MM.1S (cell line): ENCODE measurements at regions not wholly inside any gene's neighbourhood (a gene's known extent, or its start where the extent isn't known, plus 50 kb on each side); places are given as distances from the start of the nearest gene placed in this dataset.

Source experiments
- DNase-seq: peaks from one replicate; pipeline ENCODE4 v3.0.0-alpha.2; 2015
- H2AFZ ChIP-seq: fragments of 300-600 bp; sonication (generic); 2 replicates; pipeline ENCODE4 v1.6.0; 2016; ENCODE audit warnings: antibody characterized with exemption, low read length
- H3F3A ChIP-seq: fragments of 300-600 bp; sonication (generic); 2 replicates; pipeline ENCODE4 v1.6.1; 2016; ENCODE audit warnings: mild to moderate bottlenecking, antibody characterized with exemption, low read length, moderate library complexity, mixed read lengths; ENCODE audit not compliant: insufficient read depth
- H3K27ac ChIP-seq: fragments of 300-600 bp; sonication (generic); 2 replicates; pipeline ENCODE4 v1.5.1; 2016; ENCODE audit warnings: mild to moderate bottlenecking, low read length
- H3K27me3 ChIP-seq: fragments of 300-600 bp; sonication (generic); replicated peaks from 2 replicates; pipeline ENCODE4 v1.6.0; 2016; ENCODE audit warnings: low read length; ENCODE audit not compliant: insufficient read depth
- H3K36me3 ChIP-seq: fragments of 300-600 bp; sonication (generic); replicated peaks from 2 replicates; pipeline ENCODE4 v1.6.1; 2016; ENCODE audit warnings: mild to moderate bottlenecking, low read length, mixed read lengths; ENCODE audit not compliant: insufficient read depth
- H3K4me1 ChIP-seq: fragments of 300-600 bp; sonication (generic); 2 replicates; pipeline ENCODE4 v1.6.1; 2016; ENCODE audit warnings: low read length, mixed read lengths
- H3K4me2 ChIP-seq: fragments of 300-600 bp; sonication (generic); 2 replicates; pipeline ENCODE4 v1.6.0; 2016; ENCODE audit warnings: low read depth, low read length
- H3K4me3 ChIP-seq: fragments of 300-600 bp; sonication (generic); 2 replicates; pipeline ENCODE4 v1.5.1; 2016; ENCODE audit warnings: low read length, mixed read lengths
- H3K79me2 ChIP-seq: fragments of 300-600 bp; sonication (generic); 2 replicates; pipeline ENCODE4 v1.6.1; 2016; ENCODE audit warnings: mixed run types, low read length, mixed read lengths
- H3K9ac ChIP-seq: fragments of 300-600 bp; sonication (generic); 2 replicates; pipeline ENCODE4 v1.6.1; 2016; ENCODE audit warnings: low read length, mixed read lengths
- H3K9me2 ChIP-seq: fragments of 300-600 bp; sonication (generic); replicated peaks from 2 replicates; pipeline ENCODE4 v1.6.1; 2016; ENCODE audit warnings: mild to moderate bottlenecking, low read length, mixed read lengths; ENCODE audit not compliant: insufficient read depth
- H3K9me3 ChIP-seq: fragments of 300-600 bp; sonication (generic); replicated peaks from 2 replicates; pipeline ENCODE4 v1.6.1; 2016; ENCODE audit warnings: mild to moderate bottlenecking, low read length, mixed read lengths; ENCODE audit not compliant: insufficient read depth
- H4K20me1 ChIP-seq: fragments of 300-600 bp; sonication (generic); 2 replicates; pipeline ENCODE4 v1.6.1; 2016; ENCODE audit warnings: mild to moderate bottlenecking, low read length, moderate library complexity, mixed read lengths; ENCODE audit not compliant: insufficient read depth
- CTCF ChIP-seq: fragments of 300-600 bp; sonication (generic); IDR thresholded peaks from 2 replicates; pipeline ENCODE4 v1.5.1; 2016; ENCODE audit warnings: antibody characterized with exemption, low read length, mixed read lengths
- EZH2 ChIP-seq: fragments of 300-600 bp; sonication (generic); optimal IDR thresholded peaks from 2 replicates; pipeline ENCODE3; 2017; ENCODE audit warnings: low read depth, mild to moderate bottlenecking, antibody characterized with exemption, low read length, mixed read lengths
- EZH2phosphoT487 ChIP-seq: fragments of 300-600 bp; sonication (generic); IDR thresholded peaks from 2 replicates; pipeline ENCODE4 v1.6.1; 2018; ENCODE audit warnings: antibody characterized with exemption, low read length

GRCh38 chr4:20416800-20417199 is 165.1 kb downstream of the SLIT2 start:
- no peak overlapping the region for H3K4me3 ChIP-seq
- no peaks in the 10 kb centered on the region for H3K79me2 ChIP-seq
- H3F3A ChIP-seq, result no peaks in the 10 kb centered on the region

GRCh38 chr4:20418861-20419451 is 167.3 kb downstream of the SLIT2 start:
- Histone ChIP-seq H3K9me2 (no peaks in the 10 kb centered on the region), H3K27me3 (no peaks in the 10 kb centered on the region), H3K27ac (no peak overlapping the region), H3K4me3 (peak overlapping the region; percentile 56), H3F3A (no peaks in the 10 kb centered on the region), H2AFZ (peak overlapping the region; percentile 71), H3K9me3 (no peaks in the 10 kb centered on the region), H3K79me2 (no peaks in the 10 kb centered on the region), H3K9ac (peak overlapping the region; percentile 26; the same call in 1 of the 2 replicates), H4K20me1 (no peaks in the 10 kb centered on the region), H3K4me1 (no peaks in the 10 kb centered on the region), H3K4me2 (peak overlapping the region; percentile 65), H3K36me3 (no peaks in the 10 kb centered on the region)
- no peak for TF ChIP-seq EZH2phosphoT487
- peak; percentile 68 for TF ChIP-seq CTCF
- peak; percentile 86 for DNase-seq

More at GRCh38 chr4:20416800-20417199, 165.1 kb downstream of the SLIT2 start:
- no peaks in the 10 kb centered on the region for H3K9me3 ChIP-seq
- H3K27me3 ChIP-seq, result no peaks in the 10 kb centered on the region
- no peak for TF ChIP-seq EZH2
- TF ChIP-seq EZH2phosphoT487, result no peak
- no peak for TF ChIP-seq CTCF
- H3K9me2 ChIP-seq, result no peaks in the 10 kb centered on the region
- no peak overlapping the region for H3K27ac ChIP-seq
- H3K36me3 ChIP-seq, result no peaks in the 10 kb centered on the region
- no peak overlapping the region for H3K9ac ChIP-seq
- H3K4me2 ChIP-seq, result no peak overlapping the region
- no peaks in the 10 kb centered on the region for H4K20me1 ChIP-seq
- H2AFZ ChIP-seq, result no peak overlapping the region
- H3K4me1 ChIP-seq, result no peaks in the 10 kb centered on the region
- no peak for DNase-seq

DNA sequence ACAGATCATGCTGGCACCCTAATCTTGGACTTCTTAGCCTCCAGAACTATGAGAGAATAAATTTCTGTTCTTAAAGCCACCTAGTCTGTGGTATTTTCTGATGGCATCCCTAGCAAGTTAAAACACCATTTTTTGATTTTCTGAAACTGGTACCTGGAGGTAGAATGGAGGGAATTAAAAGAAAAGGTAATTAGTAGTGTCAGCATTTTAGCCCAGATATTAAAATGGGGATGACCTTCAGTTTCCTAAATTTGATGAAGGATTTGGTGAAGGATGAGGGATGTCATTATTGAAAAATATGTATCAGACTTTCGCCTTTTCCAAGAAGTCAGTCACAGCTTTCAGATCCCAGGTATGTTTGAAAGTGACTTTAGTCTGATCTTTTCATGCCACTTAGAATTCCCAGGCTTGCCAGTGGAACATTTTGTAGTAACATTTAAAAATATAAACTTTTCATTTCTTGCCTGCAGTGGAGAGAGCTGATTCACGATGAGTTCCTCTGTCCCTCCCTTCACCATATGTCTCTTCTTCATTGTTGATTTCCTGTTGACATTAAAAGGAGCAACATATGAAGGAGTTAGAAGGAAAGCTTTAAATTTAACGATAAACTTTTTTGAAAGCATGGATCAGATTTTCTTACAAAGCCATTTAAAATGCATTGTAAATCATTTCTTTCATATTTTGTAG is 169.4 kb downstream of the SLIT2 start:
- no peaks in the 10 kb centered on the region for H3K27me3 ChIP-seq
- H3K79me2 ChIP-seq, result no peaks in the 10 kb centered on the region
- H4K20me1 ChIP-seq, result no peaks in the 10 kb centered on the region
- no peaks in the 10 kb centered on the region for H3F3A ChIP-seq
- H3K4me2 ChIP-seq, result no peak overlapping the region
- no peak for TF ChIP-seq CTCF
- no peak for TF ChIP-seq EZH2
- no peak for TF ChIP-seq EZH2phosphoT487
- H3K4me3 ChIP-seq, result no peak overlapping the region
- no peak overlapping the region for H3K27ac ChIP-seq
- no peaks in the 10 kb centered on the region for H3K9me3 ChIP-seq
- no peak overlapping the region for H2AFZ ChIP-seq
- no peaks in the 10 kb centered on the region for H3K36me3 ChIP-seq
- no peaks in the 10 kb centered on the region for H3K9me2 ChIP-seq
- H3K9ac ChIP-seq, result no peak overlapping the region
- H3K4me1 ChIP-seq, result no peaks in the 10 kb centered on the region
- DNase-seq, result no peak
